GM13977 (cell line): ENCODE measurements at regions not wholly inside any gene's neighbourhood (a gene's known extent, or its start where the extent isn't known, plus 50 kb on each side); places are given as distances from the start of the nearest gene placed in this dataset.

ENCODE experiments used
- DNase-seq: peaks from one replicate; pipeline ENCODE4 v3.0.0; 2012; ENCODE audit warnings: low spot score
- in situ Hi-C: fragments of 300-500 bp; cut with MboI; formaldehyde crosslinking; loops from one replicate; pipeline ENCODE4 v1.12.0; 2022; ENCODE audit warnings: low sequenced_read_pairs, low pct_unique_long_range_greater_than_20kb, mixed read lengths, inconsistent platforms; ENCODE audit not compliant: unreplicated experiment
- TF ChIP-seq, protein P1 (sequence below): IDR thresholded peaks from 2 replicates; pipeline ENCODE4 v1.5.1; 2012; ENCODE audit warnings: mild to moderate bottlenecking, control low read depth; ENCODE audit not compliant: insufficient read depth; ENCODE audit errors: extremely low read depth, missing control alignments

- TF ChIP-seq, protein P1, sequence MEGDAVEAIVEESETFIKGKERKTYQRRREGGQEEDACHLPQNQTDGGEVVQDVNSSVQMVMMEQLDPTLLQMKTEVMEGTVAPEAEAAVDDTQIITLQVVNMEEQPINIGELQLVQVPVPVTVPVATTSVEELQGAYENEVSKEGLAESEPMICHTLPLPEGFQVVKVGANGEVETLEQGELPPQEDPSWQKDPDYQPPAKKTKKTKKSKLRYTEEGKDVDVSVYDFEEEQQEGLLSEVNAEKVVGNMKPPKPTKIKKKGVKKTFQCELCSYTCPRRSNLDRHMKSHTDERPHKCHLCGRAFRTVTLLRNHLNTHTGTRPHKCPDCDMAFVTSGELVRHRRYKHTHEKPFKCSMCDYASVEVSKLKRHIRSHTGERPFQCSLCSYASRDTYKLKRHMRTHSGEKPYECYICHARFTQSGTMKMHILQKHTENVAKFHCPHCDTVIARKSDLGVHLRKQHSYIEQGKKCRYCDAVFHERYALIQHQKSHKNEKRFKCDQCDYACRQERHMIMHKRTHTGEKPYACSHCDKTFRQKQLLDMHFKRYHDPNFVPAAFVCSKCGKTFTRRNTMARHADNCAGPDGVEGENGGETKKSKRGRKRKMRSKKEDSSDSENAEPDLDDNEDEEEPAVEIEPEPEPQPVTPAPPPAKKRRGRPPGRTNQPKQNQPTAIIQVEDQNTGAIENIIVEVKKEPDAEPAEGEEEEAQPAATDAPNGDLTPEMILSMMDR, result no peak
- DNase-seq, result no peak
- in situ Hi-C loops, result no loop called here
Measured at GRCh38 chr6:144897441-144897921, 612.3 kb downstream of the UTRN start.

DNA sequence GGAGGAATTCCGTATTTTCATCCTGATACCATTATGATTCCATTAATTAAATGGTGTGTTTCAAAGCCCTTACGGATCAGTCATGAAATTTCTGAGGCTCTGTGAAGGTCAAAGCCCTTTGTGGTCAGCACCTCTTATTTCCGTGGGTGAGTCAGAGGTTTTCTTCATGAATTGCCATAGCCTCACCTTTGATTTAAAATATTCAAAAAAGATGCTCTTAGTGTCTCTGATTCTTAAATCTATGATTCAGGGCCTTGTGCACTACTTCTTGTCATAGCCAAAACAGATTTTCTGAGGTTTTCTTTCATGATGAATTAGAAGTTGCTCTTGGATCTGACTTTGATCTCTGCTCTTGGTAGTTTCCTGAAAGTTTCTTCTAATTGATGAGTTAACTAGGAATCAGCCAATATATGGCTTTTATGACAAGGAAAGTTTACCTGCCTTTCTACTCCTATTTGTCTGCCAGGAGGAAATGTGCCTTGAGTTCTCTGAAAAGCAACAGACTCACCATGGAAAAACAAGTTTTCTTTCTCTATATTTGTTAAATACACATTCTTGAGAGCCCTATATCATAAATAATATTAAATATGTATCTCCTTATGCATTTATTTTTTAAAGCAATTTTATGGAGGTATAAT lies 613.0 kb downstream of the UTRN start:
- in situ Hi-C loops, result no loop called here
- DNase-seq, result no peak
- TF ChIP-seq, protein P1, result no peak

DNA sequence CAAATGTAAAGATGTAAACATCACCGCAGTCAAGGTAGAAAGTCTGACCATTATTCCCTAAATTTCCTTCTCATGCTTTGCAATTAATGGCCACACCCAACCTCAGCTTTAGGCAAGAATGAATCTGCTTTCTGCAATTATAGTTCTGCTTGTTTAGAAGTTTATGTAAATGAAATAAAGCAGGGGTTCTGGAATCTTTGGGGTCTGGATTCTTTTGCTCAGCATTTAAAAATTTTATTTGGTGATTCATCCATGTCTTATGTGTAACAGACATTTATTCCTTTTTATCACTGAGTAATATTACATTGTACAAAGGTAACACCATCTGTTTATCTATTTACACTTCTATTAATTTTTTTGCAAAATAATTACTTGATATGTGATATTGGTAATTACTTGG lies 613.6 kb downstream of the UTRN start:
- TF ChIP-seq, protein P1, result no peak
- in situ Hi-C loops, result no loop called here
- no peak for DNase-seq

- TF ChIP-seq, protein P1, result no peak
- DNase-seq, result no peak
- in situ Hi-C loops, result no loop called here
Measured at GRCh38 chr6:144899161-144899560, 614.0 kb downstream of the UTRN start.

- DNase-seq, result no peak
- in situ Hi-C loops, result no loop called here
- TF ChIP-seq, protein P1, result no peak
Measured at GRCh38 chr6:144901412-144901811, 616.3 kb downstream of the UTRN start.

DNA sequence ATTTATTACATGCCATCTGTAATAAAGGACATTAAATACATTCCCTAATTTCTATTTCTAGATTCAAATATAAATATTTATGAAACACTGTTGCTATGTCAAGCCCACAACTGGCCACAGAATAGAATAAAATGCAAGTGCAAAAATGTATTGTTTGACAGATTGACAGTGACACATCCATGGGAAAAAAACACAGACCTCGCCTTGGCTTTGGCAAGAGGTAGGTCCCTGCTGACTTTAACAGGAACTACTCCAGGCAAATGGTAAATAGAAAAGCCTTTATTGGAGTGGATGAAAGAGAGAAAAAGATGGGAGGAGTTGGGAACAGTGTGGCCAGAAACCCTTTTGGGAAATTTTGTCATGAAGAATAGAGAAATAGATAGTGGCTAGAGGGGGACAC lies 622.9 kb downstream of the UTRN start:
- TF ChIP-seq, protein P1, result no peak
- DNase-seq, result no peak
- in situ Hi-C loops, result no loop called here

DNA sequence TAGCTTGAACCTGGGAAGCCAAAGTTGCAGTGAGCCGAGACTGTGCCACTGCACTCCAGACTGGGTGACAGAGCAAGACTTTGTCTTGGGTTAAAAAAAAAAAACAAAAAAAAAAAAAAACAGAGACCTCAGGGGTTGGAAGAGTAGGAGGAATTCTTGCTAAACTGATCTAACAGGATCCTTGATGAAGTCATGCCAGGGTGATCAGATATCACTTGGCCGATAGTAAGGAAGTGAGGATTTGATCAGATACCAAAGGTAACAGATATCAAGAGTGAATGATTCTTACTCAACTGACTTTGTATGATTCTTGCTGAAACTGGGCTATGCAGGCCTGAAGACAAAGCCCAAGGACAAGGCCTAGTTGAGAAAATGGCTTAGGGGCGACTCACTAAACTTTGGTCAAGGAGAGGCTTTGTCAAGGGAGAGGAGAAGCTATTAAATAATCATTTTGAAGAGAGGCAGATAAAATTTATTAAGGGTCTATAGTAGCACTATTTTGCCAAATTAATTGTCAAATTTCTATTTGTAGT lies 624.7 kb downstream of the UTRN start:
- DNase-seq, result no peak
- in situ Hi-C loops, result no loop called here
- TF ChIP-seq, protein P1, result no peak
